SK-N-SH (cell line): ENCODE measurements at regions not wholly inside any gene's neighbourhood (a gene's known extent, or its start where the extent isn't known, plus 50 kb on each side); places are given as distances from the start of the nearest gene placed in this dataset.
A peak's percentile ranks its signal among the peaks of the same experiment; 100 is the strongest.

Source experiments
- CHD2 ChIP-seq: fragments of 150-350 bp; IDR thresholded peaks from 2 replicates; pipeline ENCODE4 v1.6.1; 2018; ENCODE audit warnings: low read length; ENCODE audit not compliant: partially characterized antibody
- CTCF ChIP-seq: fragments of 200-600 bp; sonication (generic); IDR thresholded peaks from 2 replicates; pipeline ENCODE4 v1.6.1; 2017; ENCODE audit warnings: antibody characterized with exemption, mild to moderate bottlenecking, moderate library complexity
- ELF1 ChIP-seq: IDR thresholded peaks from 2 replicates; pipeline ENCODE4 v1.4.0; 2012
- EP300 ChIP-seq, 2 experiments: IDR thresholded peaks; 2 replicates each; pipeline versions ENCODE4 v1.4.0 to v1.6.1; 2012; ENCODE audit warnings: borderline replicate concordance in 1 of 2, low read depth in 1 of 2, low read length in 1 of 2
- FOXJ3 ChIP-seq: sonication (generic); formaldehyde crosslinking; IDR thresholded peaks from 2 replicates; pipeline ENCODE4 v1.5.1; 2020; ENCODE audit warnings: mild to moderate bottlenecking, missing genetic modification reagents
- GATA2 ChIP-seq: sonication (generic); formaldehyde crosslinking; IDR thresholded peaks from 2 replicates; pipeline ENCODE4 v1.5.0; 2020; ENCODE audit warnings: mild to moderate bottlenecking, missing genetic modification reagents
- MAX ChIP-seq: IDR thresholded peaks from 2 replicates; pipeline ENCODE4 v1.4.0; 2012; ENCODE audit warnings: low read depth
- MEF2A ChIP-seq: IDR thresholded peaks from 2 replicates; pipeline ENCODE4 v1.4.0; 2012; ENCODE audit warnings: low read depth, borderline replicate concordance
- POLR2AphosphoS5 ChIP-seq: IDR thresholded peaks from 2 replicates; pipeline ENCODE4 v1.6.1; 2012; ENCODE audit warnings: low read depth, low read length
- RAD21 ChIP-seq: IDR thresholded peaks from 2 replicates; pipeline ENCODE4 v1.6.1; 2012; ENCODE audit warnings: mild to moderate bottlenecking, low read length
- REST ChIP-seq: IDR thresholded peaks from 2 replicates; pipeline ENCODE4 v1.6.1; 2012; ENCODE audit warnings: mild to moderate bottlenecking, low read depth, low read length, moderate library complexity
- TCF12 ChIP-seq: IDR thresholded peaks from 2 replicates; pipeline ENCODE4 v1.4.0; 2012
- USF2 ChIP-seq: fragments of 150-350 bp; IDR thresholded peaks from 2 replicates; pipeline ENCODE4 v1.6.1; 2017; ENCODE audit warnings: antibody characterized with exemption, low read length, low read depth, borderline replicate concordance
- ZBTB33 ChIP-seq: IDR thresholded peaks from 2 replicates; pipeline ENCODE4 v1.4.0; 2012; ENCODE audit warnings: low read depth, borderline replicate concordance

- TF ChIP-seq RAD21 (peak; percentile 12; the same call in 1 of the 2 replicates), POLR2AphosphoS5 (no peak), REST (no peak), CTCF (no peak), USF2 (no peak), EP300 (IDR thresholded peaks at IDR 0.05; ENCODE audit: borderline replicate concordance in 1 of 2, low read depth in 1 of 2, low read length in 1 of 2) (no peak), TCF12 (no peak), MEF2A (no peak), FOXJ3 (no peak), GATA2 (CRISPR knock-in tag) (no peak), CHD2 (no peak), ELF1 (no peak), ZBTB33 (no peak), MAX (no peak)
Measured at GRCh38 chr2:239892441-239893235, 132.5 kb downstream of the NDUFA10 start.
